NCI-H748 (cell line): ENCODE measurements at regions not wholly inside any gene's neighbourhood (a gene's known extent, or its start where the extent isn't known, plus 50 kb on each side); places are given as distances from the start of the nearest gene placed in this dataset.

Experiments
- DNase-seq: peaks from one replicate; lab custom pipeline; 2025; ENCODE audit not compliant: unreplicated experiment; lab: John Stamatoyannopoulos, UW

- DNase-seq = no peak
Measured at GRCh38 chr1:217214551-217214950, 416.3 kb downstream of the GPATCH2 start.

DNA sequence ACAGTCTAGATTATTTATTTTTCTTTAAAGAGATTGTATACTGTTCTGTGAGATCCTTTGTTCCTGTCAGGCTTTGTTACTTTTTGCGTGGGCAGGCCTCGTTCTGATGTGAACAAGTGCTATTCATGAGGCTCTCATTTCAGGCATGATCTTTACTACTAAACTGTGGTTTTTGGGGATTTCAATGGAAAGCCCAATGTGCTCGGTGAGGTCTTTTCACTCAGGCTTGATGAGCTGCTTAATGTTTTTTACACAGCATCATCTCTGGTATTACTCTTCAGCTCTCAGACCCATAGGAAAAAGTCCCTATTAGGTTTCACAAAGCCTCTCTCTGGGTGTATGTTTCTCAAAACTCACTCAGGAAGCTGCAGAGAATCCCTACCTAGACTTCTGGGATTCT, 419.4 kb downstream of the GPATCH2 start:
- DNase-seq = no peak

GRCh38 chr1:217205578-217205977, 425.3 kb downstream of the GPATCH2 start:
- DNase-seq = no peak

DNA sequence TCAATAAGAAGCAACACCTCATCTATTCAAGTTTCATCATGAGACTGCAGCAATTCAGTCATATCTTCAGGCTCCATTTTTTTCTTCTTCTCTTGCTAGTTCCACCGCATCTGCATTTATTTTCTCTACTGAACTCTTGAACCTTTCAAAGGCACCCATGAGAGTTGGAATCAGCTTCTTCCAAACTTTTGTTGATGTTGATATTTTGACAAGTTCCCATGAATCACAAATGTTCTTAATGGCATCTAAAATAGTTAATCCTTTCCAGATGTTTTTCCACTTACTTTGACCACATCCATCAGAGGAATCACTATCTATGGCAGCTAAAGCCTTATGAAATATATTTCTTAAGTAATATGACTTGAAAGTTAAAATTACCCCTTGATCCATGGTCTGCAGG, 434.3 kb downstream of the GPATCH2 start:
- no peak for DNase-seq

- DNase-seq = no peak
Measured at GRCh38 chr1:217193151-217193550, 437.7 kb downstream of the GPATCH2 start.

DNA sequence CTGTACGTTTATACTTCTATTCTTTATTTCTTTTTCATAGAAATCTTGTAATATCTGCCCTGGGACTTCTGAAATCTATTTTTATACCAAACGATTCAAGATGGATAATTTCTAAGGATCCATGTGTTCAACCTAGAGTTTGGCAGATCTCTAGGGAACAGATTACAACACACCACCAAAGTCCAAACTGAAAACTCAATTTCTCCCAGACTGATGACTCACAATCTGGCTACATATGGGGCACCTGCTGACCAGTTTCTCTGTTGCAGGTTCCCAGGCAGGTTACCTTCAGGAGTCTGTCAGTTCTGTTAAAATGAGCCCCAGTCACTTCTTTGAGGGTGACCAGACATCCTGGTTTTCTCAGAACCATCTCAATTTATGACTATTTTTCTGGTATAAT, 439.4 kb downstream of the GPATCH2 start:
- no peak for DNase-seq

- no peak for DNase-seq
Measured at GRCh38 chr1:217190359-217190758, 440.5 kb downstream of the GPATCH2 start.

GRCh38 chr1:217189362-217189761, 441.5 kb downstream of the GPATCH2 start:
- no peak for DNase-seq

DNA sequence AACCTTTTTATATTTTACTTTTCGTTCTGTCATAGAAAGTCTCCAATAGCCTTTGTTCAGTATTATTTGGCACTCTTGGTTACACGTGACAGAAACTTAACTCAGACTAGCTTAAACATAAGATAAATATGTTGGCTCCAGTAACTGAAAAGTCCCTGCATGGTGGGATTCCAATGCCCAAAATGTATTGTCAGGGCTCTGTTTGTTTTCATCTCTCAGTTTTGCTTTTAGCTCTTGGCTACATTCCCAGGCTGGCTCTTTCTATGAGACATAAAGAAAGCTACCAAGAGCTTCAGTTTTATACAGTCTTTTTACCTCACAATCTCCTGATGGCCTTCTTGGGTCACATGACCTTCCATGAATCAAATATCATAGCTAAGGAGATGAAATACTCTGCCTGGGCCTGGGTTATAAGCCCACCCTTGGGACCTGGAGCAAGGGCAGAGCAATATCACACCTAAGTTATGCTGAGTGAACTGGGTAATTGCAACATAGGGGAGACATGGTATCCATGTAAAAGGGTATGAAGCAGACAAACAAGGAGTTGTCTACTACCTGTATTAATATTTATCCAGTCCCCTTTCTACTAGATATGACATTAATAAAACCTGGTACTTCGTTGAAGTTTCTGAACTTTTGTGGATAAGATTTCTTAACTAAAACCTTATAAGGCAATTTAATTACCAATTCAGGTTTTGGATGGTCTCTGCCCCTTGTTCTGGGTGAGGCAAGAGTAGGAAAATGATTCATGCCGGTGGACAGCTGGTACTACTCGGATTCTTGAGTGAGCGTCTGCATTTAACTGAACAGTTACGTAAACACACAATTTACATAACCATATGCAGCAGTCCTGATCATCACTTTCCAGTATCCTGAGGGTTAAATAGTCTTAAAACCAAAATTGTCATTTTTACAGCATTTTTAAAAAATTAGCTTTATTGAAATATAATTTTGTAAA, 442.3 kb downstream of the GPATCH2 start:
- no peak for DNase-seq

GRCh38 chr1:217186664-217187063, 444.2 kb downstream of the GPATCH2 start:
- DNase-seq = no peak

- no peak for DNase-seq
Measured at GRCh38 chr1:217184854-217185253, 446.0 kb downstream of the GPATCH2 start.

- DNase-seq = no peak
Measured at GRCh38 chr1:217182992-217183391, 447.9 kb downstream of the GPATCH2 start.

DNA sequence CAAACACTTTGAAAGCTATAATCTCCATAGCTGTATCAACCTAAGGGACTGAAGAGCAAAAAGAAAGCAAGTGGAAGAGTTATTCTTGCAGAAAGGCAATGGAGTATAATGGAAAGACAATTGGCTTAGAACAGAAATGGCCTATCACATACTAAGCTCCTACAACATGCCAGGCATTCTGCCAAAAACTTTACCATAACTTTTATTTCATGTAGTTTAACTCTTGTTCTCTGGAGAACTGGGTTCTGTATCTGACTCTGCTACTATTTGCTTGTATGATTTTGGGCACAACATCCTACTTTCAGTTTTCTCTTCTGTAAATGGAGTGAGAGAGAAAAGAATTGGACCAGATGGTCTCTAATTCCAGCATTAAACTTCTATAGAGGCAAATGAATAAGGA, 449.1 kb downstream of the GPATCH2 start:
- DNase-seq = no peak

DNA sequence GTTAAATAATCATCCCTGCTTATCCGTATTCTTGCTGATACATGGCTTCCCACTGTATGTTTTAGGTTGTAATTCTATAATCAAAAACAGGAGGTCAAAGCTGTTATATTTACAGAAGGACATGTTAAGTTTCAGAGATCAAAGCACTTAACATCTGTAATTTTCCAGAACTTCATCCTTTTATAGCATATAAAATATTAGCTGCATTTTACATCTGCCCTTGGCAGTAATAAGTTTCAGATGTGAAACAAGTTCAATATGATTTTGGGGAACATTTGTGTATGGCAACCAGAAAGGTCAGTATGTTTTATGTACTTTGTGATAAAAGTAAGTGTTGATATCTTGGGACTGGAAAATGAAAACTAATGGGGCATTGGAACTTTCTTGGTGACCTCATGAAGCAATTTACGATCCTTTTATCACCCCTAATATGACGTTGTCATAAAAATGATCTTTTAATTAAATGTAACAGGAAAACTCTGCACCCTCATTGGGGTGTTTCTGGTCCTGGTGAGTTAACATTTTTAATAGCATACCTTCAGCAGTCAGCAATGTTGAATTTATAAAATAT, 449.6 kb downstream of the GPATCH2 start:
- no peak for DNase-seq

DNA sequence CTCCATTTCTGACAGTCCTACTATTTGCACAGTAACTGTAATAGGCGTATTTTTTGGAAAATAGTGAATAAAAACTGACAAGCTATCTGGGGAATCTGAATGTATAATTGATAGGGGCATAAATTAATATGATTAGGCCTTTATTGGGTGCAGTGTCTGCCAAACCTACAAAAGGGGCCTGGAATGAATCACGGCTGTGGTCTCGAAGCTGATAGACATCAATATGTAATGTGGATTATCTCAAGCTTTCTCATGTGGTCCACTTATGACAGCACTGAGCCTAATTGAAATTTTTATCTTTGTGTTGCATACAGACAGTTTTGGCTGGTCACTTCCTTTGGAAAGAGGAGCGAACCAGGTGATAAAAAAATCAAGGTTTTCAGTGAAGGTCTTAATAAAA, 450.4 kb downstream of the GPATCH2 start:
- DNase-seq = no peak

DNA sequence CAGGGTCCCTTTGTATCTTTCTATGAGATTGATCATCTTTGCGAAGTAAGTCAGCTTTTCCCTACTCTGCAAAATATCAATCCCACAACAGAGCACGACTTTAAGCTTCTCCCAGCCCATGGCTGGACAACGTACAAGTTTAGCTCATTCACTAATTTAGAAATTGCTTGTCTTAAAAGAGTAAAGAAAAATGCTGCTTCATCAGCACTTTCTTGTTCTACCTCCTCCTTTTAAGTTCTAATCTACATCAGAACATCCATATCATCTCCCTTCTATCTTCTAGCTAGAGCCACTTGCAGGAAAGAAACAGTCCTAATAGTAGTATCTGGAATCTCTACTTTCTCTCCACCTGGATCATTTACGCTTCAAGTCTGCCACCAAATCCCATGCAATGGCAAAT, 441.2 kb upstream of the ESRRG start:
- DNase-seq = no peak

- DNase-seq = no peak
Measured at GRCh38 chr1:217153361-217153760, 430.1 kb upstream of the ESRRG start.

GRCh38 chr1:217150366-217150765, 427.1 kb upstream of the ESRRG start:
- no peak for DNase-seq

DNA sequence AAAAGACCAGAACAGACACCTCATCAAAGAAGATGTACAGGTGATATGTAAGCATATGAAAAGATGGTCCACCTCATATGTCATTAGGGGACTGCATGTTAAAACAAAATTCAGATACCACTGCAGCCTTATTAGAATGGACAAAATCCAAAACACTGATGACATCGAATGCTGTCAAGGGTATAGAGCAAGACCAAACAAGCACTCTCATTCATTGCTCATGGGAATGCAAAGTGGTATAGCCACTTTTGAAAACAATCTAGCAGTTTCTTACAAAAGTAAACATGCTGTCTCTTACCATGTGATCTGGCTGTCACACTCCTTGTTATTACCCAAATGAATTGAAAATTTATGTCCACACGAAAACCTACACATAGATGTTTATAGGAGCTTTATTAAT, 426.6 kb upstream of the ESRRG start:
- no peak for DNase-seq

DNA sequence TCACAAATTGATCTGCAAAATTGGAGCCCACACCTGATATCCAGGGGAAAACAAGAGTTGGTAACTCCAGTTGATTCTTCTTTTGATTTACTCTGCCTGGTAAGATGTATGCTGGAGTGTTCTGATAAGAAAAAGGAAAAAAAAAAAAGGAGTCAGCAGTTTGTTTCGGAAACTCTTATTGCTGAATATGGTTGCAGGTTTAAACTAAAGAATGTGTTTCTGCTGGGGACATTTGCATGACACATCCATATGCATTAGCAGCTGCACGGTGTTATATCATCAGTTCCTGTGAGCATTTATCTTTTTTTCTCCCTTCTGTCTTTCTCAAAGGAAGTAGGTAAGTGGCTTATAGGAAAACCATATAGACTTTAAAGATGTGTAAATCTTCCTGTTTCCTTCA, 418.5 kb upstream of the ESRRG start:
- DNase-seq = no peak

- DNase-seq = no peak
Measured at GRCh38 chr1:217140041-217140901, 417.0 kb upstream of the ESRRG start.

DNA sequence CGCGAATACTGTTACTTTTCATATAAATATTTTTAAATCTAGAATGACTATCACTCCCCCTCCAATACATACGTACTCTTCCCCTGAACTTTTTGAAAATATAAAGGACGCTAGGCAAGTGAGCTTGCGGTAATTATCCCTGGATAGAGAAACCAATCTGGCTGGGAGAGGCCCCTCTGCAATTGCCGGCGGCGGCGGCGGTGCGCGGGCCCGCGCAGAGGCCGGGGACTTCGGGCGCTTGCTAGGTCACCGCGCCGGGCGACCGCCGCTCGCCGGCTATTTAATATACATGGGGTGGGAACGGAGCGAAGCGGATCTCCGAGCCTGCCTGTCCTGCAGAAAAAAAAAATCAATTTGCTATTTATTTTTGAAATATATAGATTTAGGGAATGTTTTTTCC, 416.3 kb upstream of the ESRRG start:
- DNase-seq = no peak
